Psoas muscle (tissue), 7 donors: ENCODE measurements at regions not wholly inside any gene's neighbourhood (a gene's known extent, or its start where the extent isn't known, plus 50 kb on each side); places are given as distances from the start of the nearest gene placed in this dataset.

ENCODE experiments used
- ATAC-seq, 4 donors: fragments of 200-7000 bp; cut with Tn5 transposase; one replicate each; pipeline ENCODE4 v1.9.1; 2020; ENCODE audit warnings: moderate library complexity in 3 of 4, mild to moderate bottlenecking in 2 of 4
- DNase-seq, 2 donors: peaks; one replicate each; pipeline ENCODE4 v3.0.0-alpha.2; 2020
- H3K27ac ChIP-seq: fragments of 200-600 bp; one replicate; pipeline ENCODE4 v1.8.0; 2022
- H3K27me3 ChIP-seq, 3 donors: fragments of 200-600 bp in 1 of 3; one replicate each; pipeline versions ENCODE4 v1.6.1 to v1.8.0; 2013 to 2022; ENCODE audit warnings: low read length in 2 of 3, mild to moderate bottlenecking in 2 of 3, moderate library complexity in 1 of 3; ENCODE audit not compliant: insufficient read depth in 3 of 3
- H3K36me3 ChIP-seq, 2 donors: fragments of 200-600 bp in 1 of 2; one replicate each; pipeline versions ENCODE4 v1.6.1 to v1.8.0; 2013 to 2022; ENCODE audit warnings: low read depth in 1 of 2, mild to moderate bottlenecking in 1 of 2, moderate library complexity in 1 of 2; ENCODE audit not compliant: insufficient read depth in 1 of 2
- H3K4me1 ChIP-seq: fragments of 200-600 bp; one replicate; pipeline ENCODE4 v1.8.0; 2022
- H3K4me3 ChIP-seq: fragments of 200-600 bp; one replicate; pipeline ENCODE4 v1.8.0; 2022; ENCODE audit warnings: mild to moderate bottlenecking
- H3K9me3 ChIP-seq: fragments of 200-600 bp; one replicate; pipeline ENCODE4 v1.8.0; 2022
- WGBS, 3 donors: extraction: QIAGEN DNeasy Blood & Tissue Kit; methylation state at CpG; one replicate each; pipeline versions ENCODE4 v1.1.6 to v1.1.7; 2013; 5-methylcytosine and 5-hydroxymethylcytosine counted together
- intact Hi-C, 2 donors: fragments of 100-400 bp; cut with DNase I; formaldehyde crosslinking; loops; one replicate each; pipeline versions ENCODE4 v1.11.0 to v1.14.2; 2022
- TF ChIP-seq, protein P1 (sequence below): fragments of 200-600 bp; IDR thresholded peaks from one replicate; pipeline ENCODE4 v1.8.0; 2022; ENCODE audit warnings: antibody characterized with exemption
- donor health status: healthy with polysubstance abuse.
- donor health status: DM: no; HTN: no; CAD: no; lungs with moderate emphysema.
- donor health status: Bipolar disorder and iron deficiency.
- donor health status: healthy.
- donor health status: DM: yes; HTN: yes; CAD: no.
- donor health status: DM: no; HTN: no; CAD: no.
- donor health status: DM: yes; HTN: yes; CAD: no.

DNA sequence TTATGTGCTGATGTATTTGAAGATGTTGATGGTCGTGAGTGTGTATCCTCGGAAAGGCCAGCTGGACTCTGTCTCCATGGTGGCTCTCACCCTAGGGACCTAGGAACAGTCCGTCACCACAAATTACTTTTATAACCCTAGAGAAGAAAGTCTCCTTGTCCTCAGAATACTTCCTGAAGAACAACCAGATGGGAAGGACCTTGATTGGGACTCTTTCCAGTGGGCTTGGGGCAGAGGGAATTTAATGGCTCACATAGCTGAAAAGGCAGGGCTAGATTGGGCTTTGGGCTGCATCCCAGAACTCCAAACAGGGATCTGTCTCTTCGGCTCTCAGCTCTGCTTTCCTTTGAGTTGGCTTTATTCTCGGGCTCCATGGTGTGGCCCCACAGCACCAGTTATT, 90.8 kb downstream of the TBX19 start:
- Histone ChIP-seq H3K4me1 (no peaks in the 10 kb centered on the region), H3K4me3 (no peak overlapping the region), H3K27ac (no peak overlapping the region), H3K9me3 (no peaks in the 10 kb centered on the region), H3K36me3 (no peaks in the 10 kb centered on the region), H3K27me3 (no peaks in the 10 kb centered on the region)
- intact Hi-C loops, result no loop called here
- TF ChIP-seq, protein P1, sequence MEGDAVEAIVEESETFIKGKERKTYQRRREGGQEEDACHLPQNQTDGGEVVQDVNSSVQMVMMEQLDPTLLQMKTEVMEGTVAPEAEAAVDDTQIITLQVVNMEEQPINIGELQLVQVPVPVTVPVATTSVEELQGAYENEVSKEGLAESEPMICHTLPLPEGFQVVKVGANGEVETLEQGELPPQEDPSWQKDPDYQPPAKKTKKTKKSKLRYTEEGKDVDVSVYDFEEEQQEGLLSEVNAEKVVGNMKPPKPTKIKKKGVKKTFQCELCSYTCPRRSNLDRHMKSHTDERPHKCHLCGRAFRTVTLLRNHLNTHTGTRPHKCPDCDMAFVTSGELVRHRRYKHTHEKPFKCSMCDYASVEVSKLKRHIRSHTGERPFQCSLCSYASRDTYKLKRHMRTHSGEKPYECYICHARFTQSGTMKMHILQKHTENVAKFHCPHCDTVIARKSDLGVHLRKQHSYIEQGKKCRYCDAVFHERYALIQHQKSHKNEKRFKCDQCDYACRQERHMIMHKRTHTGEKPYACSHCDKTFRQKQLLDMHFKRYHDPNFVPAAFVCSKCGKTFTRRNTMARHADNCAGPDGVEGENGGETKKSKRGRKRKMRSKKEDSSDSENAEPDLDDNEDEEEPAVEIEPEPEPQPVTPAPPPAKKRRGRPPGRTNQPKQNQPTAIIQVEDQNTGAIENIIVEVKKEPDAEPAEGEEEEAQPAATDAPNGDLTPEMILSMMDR, result no peak
- 70 to 74% (median 74%) methylated on average over 5 of the region's 5 CpGs for WGBS, 3 donors
- ATAC-seq, result no peak
- no peak for DNase-seq

DNA sequence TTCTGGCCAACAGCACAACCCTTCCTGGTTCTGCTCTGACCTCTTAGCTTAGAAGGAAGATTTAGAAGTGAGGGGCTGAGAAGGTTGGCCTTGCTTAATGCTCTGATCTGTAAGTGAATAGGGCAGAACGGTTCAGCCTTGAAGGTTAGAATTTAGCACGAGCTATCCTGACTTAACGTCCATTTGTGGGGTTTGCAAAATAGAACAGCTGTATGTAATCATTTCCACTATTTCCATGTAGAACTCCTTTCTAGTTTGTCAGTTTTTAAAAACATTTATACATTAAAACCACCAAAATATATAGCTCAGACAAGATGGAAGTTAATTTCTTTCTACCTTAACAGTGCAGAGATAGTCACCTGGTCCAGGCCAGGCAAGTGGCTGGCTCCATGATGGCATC, 89.9 kb downstream of the TBX19 start:
- TF ChIP-seq, protein P1, result no peak
- no peaks in the 10 kb centered on the region for H3K27me3 ChIP-seq
- no peaks in the 10 kb centered on the region for H3K4me1 ChIP-seq
- no peaks in the 10 kb centered on the region for H3K9me3 ChIP-seq
- intact Hi-C loops, result no loop called here
- ATAC-seq, result no peak
- H3K27ac ChIP-seq, result no peak overlapping the region
- 80 to 90% (median 85%) methylated on average over 3 of the region's 3 CpGs for WGBS, 3 donors
- H3K4me3 ChIP-seq, result no peak overlapping the region
- DNase-seq, result no peak
- no peaks in the 10 kb centered on the region for H3K36me3 ChIP-seq

DNA sequence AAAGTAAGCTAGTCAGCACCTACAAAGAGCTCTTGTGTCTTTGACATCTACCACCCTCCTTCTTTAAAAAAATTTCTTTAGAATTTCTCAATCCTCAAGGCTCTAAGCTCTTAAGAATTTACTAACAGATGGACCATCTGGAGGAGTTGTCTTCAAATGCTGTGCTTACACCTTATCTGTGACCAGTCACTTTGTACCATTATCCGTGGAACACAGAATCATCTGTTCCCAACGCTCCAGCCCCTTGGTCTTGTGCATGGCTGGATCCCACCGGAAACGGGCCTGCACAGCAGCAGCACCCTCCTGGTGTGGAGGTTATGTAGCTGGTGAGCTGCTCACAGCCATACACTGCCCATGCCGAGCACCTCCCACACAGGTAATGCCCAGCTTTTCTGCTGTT, 89.0 kb downstream of the TBX19 start:
- Histone ChIP-seq H3K4me3 (no peak overlapping the region), H3K27me3 (no peaks in the 10 kb centered on the region), H3K9me3 (no peaks in the 10 kb centered on the region), H3K4me1 (no peaks in the 10 kb centered on the region), H3K27ac (no peak overlapping the region), H3K36me3 (no peaks in the 10 kb centered on the region)
- intact Hi-C loops, result no loop called here
- TF ChIP-seq, protein P1, result no peak
- WGBS, 3 donors, result 84 to 96% (median 90%) methylated on average over 5 of the region's 5 CpGs
- ATAC-seq (no peak), DNase-seq (no peak)

DNA sequence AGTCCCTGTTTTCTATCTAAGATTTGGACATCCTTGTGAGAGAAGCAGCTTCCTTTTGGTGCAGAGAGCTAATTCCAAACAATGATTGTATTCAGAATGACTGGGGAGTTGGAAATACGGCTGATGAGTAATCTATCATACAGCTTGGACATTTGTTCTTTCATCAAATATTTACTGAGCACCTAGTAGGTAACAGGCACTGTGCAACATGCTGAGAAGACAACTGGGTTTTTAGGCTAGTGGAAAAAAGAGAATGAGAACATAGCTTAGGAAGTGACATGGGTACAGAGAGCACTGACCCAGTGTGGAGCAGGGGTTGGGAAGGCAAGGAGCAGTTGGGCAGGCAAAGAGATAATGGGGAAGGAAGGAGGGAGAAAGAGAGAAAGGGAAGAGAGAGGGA, 87.5 kb downstream of the TBX19 start:
- WGBS, 3 donors, result 81 to 90% (median 83%) methylated on average over 1 of the region's 1 CpG

More for the DNA sequence above, 87.5 kb downstream of the TBX19 start:
- H3K4me1 ChIP-seq, result no peaks in the 10 kb centered on the region
- ATAC-seq (no peak), DNase-seq (no peak)
- H3K36me3 ChIP-seq, result no peaks in the 10 kb centered on the region
- intact Hi-C loops, result no loop called here
- H3K27me3 ChIP-seq, result no peaks in the 10 kb centered on the region
- TF ChIP-seq, protein P1, result no peak
- H3K27ac ChIP-seq, result no peak overlapping the region
- H3K9me3 ChIP-seq, result no peaks in the 10 kb centered on the region
- no peak overlapping the region for H3K4me3 ChIP-seq
